HL-60 (cell line): ENCODE measurements at regions not wholly inside any gene's neighbourhood (a gene's known extent, or its start where the extent isn't known, plus 50 kb on each side); places are given as distances from the start of the nearest gene placed in this dataset.

Experiments
- DNase-seq, 2 experiments: peaks; one replicate each; pipeline ENCODE4 v3.0.0-alpha.2; 2010 to 2020; ENCODE audit warnings: low read depth in 1 of 2, low spot score in 1 of 2
- H3K27ac ChIP-seq: fragments of 250-450 bp; sonication (Bioruptor Pico); replicated peaks from 2 replicates; pipeline ENCODE4 v1.5.1; 2020; ENCODE audit warnings: mild to moderate bottlenecking, moderate library complexity
- H3K27me3 ChIP-seq: fragments of 250-450 bp; sonication (Bioruptor Pico); 2 replicates; pipeline ENCODE4 v1.5.1; 2021; ENCODE audit warnings: mild to moderate bottlenecking, moderate library complexity; ENCODE audit not compliant: insufficient read depth, poor library complexity, severe bottlenecking
- H3K4me3 ChIP-seq: replicated peaks from 2 replicates; pipeline ENCODE4 v1.5.1; 2011; ENCODE audit warnings: mild to moderate bottlenecking, control low read depth, low read length; ENCODE audit not compliant: insufficient read depth
- CTCF ChIP-seq: IDR thresholded peaks from one replicate; pipeline ENCODE4 v1.5.1; 2011; ENCODE audit warnings: low read length, control low read depth, inconsistent platforms; ENCODE audit not compliant: insufficient read depth
- GABPA ChIP-seq: IDR thresholded peaks from 2 replicates; pipeline ENCODE4 v1.6.1; 2012; ENCODE audit warnings: low read depth
- POLR2AphosphoS5 ChIP-seq: IDR thresholded peaks from 2 replicates; pipeline ENCODE4 v1.6.1; 2012; ENCODE audit warnings: low read depth
- REST ChIP-seq: IDR thresholded peaks from 2 replicates; pipeline ENCODE4 v1.6.1; 2012; ENCODE audit warnings: low read depth; ENCODE audit not compliant: insufficient replicate concordance
- SPI1 ChIP-seq: IDR thresholded peaks from 2 replicates; pipeline ENCODE4 v1.6.1; 2012; ENCODE audit warnings: low read depth, mild to moderate bottlenecking, borderline replicate concordance

DNA sequence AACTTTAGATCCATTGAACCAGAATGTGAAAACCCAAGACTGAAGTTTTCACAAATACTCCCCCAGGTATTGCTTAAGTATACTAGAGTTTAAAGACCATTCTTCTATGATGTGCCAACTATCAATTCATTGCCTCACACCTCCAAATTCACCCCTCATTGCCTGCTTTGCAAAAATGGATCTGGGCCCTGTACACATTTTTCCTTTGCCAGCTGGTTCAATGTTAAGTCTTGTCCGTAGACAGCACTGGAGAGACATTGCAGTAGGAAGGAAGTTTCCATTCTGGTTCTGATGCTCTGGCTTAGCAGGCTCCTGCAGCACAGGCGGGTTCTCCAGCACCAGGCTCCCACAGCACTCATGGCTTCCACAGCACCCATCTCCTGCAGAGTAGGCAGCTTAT is 130.0 kb downstream of the PROX1 start:
- no peak for DNase-seq
- Histone ChIP-seq H3K4me3 (no peak overlapping the region), H3K27ac (no peak overlapping the region), H3K27me3 (no peaks in the 10 kb centered on the region)
- TF ChIP-seq CTCF (no peak), REST (no peak), GABPA (no peak)

GRCh38 chr1:214120191-214120590 is 132.4 kb downstream of the PROX1 start:
- no peak overlapping the region for H3K4me3 ChIP-seq
- no peak overlapping the region for H3K27ac ChIP-seq
- TF ChIP-seq REST = no peak
- no peak for TF ChIP-seq CTCF
- no peak for TF ChIP-seq GABPA
- TF ChIP-seq SPI1 = no peak
- no peak for TF ChIP-seq POLR2AphosphoS5
- no peaks in the 10 kb centered on the region for H3K27me3 ChIP-seq
- no peak for DNase-seq

DNA sequence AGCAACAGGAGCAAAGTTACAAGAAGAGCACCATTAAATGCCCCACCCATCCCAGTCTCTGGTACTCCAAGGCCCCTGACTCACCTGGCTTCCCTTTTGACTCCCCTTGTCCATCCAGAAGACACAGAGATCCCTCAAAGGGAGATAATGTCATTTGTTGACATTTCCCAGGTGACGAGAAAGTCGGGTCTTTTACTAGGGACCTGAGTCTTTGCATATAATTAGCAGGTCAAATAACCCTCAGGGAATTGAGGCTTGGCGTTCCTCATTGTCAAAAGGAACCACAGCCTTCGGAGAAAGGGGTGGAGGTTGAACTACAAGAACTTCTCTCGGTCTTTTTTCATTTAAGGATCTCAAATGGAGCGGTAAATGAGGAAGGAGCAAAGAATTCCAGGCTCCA is 133.2 kb downstream of the PROX1 start:
- H3K27me3 ChIP-seq = no peaks in the 10 kb centered on the region
- TF ChIP-seq POLR2AphosphoS5 (no peak), CTCF (no peak), GABPA (no peak), SPI1 (no peak), REST (no peak)

More for the DNA sequence above, 133.2 kb downstream of the PROX1 start:
- H3K4me3 ChIP-seq = no peak overlapping the region
- no peak for DNase-seq
- H3K27ac ChIP-seq = no peak overlapping the region
